ENCODE measurements at regions not wholly inside any gene's neighbourhood (a gene's known extent, or its start where the extent isn't known, plus 50 kb on each side); places are given as distances from the start of the nearest gene placed in this dataset.

- no peak for TF ChIP-seq CTCF (tag by site-specific recombination; IDR thresholded peaks at IDR 0.05)
- no peak for TF ChIP-seq KLF9 (tag by site-specific recombination; IDR thresholded peaks at IDR 0.05; ENCODE audit: low read depth)
- TF ChIP-seq ZNF830 (tag by site-specific recombination; IDR thresholded peaks at IDR 0.05; ENCODE audit: low read depth), result no peak
- no peak for TF ChIP-seq ZNF175 (tag by site-specific recombination; IDR thresholded peaks at IDR 0.05)
These were observed 1389.8 kb upstream of the ZEB2 start for GRCh38 chr2:145909766-145910165.

Data from HEK293 (cell line).